Panc1 (cell line): ENCODE measurements at regions not wholly inside any gene's neighbourhood (a gene's known extent, or its start where the extent isn't known, plus 50 kb on each side); places are given as distances from the start of the nearest gene placed in this dataset.

Experiments used
- ATAC-seq: fragments of 200-7000 bp; cut with Tn5 transposase; 2 replicates; pipeline ENCODE4 v1.9.1; 2020; ENCODE audit warnings: mild to moderate bottlenecking, moderate library complexity
- BruUV-seq: library from RNA; stranded (reverse); fragments of 400-500 nt; replicated peaks from 2 replicates; lab custom pipeline; 2021; lab: Mats Ljungman, UMichigan
- CTCF ChIA-PET: fragments of 300-600 bp; sonication (Branson Sonifier 250); formaldehyde crosslinking; loops from one replicate; lab custom pipeline; 2022; ENCODE audit warnings: antibody characterized with exemption; lab: Charles Lee
- POLR2A ChIA-PET: fragments of 300-600 bp; sonication (Branson Sonifier 250); formaldehyde crosslinking; loops from one replicate; lab custom pipeline; 2022; ENCODE audit warnings: antibody characterized with exemption; lab: Charles Lee
- DNase-seq: peaks from one replicate; pipeline ENCODE4 v3.0.0-alpha.2; 2010; ENCODE audit warnings: low read depth, low spot score
- H3K27ac ChIP-seq: 2 replicates; pipeline ENCODE4 v1.5.1; 2011; ENCODE audit warnings: mild to moderate bottlenecking, low read length, inconsistent platforms
- H3K27me3 ChIP-seq: fragments of 200-500 bp; sonication (Bioruptor generic); 2 replicates; pipeline ENCODE4 v1.6.0; 2014; ENCODE audit warnings: low read length, inconsistent platforms; ENCODE audit not compliant: control insufficient read depth, insufficient read depth
- H3K36me3 ChIP-seq: fragments of 200-500 bp; sonication (Bioruptor generic); 2 replicates; pipeline ENCODE4 v1.5.1; 2014; ENCODE audit warnings: inconsistent platforms, mild to moderate bottlenecking, low read length, moderate library complexity; ENCODE audit not compliant: control insufficient read depth, insufficient read depth
- H3K4me1 ChIP-seq: 2 replicates; pipeline ENCODE4 v1.5.1; 2011; ENCODE audit warnings: inconsistent platforms, mild to moderate bottlenecking, low read length, moderate library complexity; ENCODE audit not compliant: control insufficient read depth, insufficient read depth
- H3K4me3 ChIP-seq, 2 experiments: 2 replicates each; pipeline ENCODE4 v1.5.1; 2011 to 2012; ENCODE audit warnings: low read depth in 2 of 2, low read length in 2 of 2, mild to moderate bottlenecking in 2 of 2, inconsistent platforms in 1 of 2, moderate library complexity in 1 of 2
- H3K9me3 ChIP-seq: fragments of 200-500 bp; sonication (Bioruptor generic); 2 replicates; pipeline ENCODE4 v1.5.1; 2014; ENCODE audit warnings: low read depth, mild to moderate bottlenecking, inconsistent platforms, low read length, moderate library complexity; ENCODE audit not compliant: control insufficient read depth, insufficient read depth
- POLR2AphosphoS5 ChIP-seq: IDR thresholded peaks from 2 replicates; pipeline ENCODE4 v1.6.1; 2012; ENCODE audit warnings: mild to moderate bottlenecking, low read depth, low read length, moderate library complexity
- REST ChIP-seq, 2 experiments: IDR thresholded peaks; 2 replicates each; pipeline ENCODE4 v1.6.1; 2011 to 2012; ENCODE audit warnings: low read depth in 2 of 2, control low read depth in 1 of 2, low read length in 1 of 2, mild to moderate bottlenecking in 1 of 2, moderate library complexity in 1 of 2; ENCODE audit not compliant: insufficient read depth in 1 of 2
- SIN3A ChIP-seq: IDR thresholded peaks from 2 replicates; pipeline ENCODE4 v1.6.1; 2012; ENCODE audit warnings: low read depth, mild to moderate bottlenecking, low read length, moderate library complexity, borderline replicate concordance; ENCODE audit not compliant: insufficient read depth
- TCF7L2 ChIP-seq: IDR thresholded peaks from 2 replicates; pipeline ENCODE4 v1.6.1; 2011; ENCODE audit warnings: mild to moderate bottlenecking, low read depth, low read length, inconsistent platforms
- in situ Hi-C: cut with HindIII; loops from 2 replicates; pipeline ENCODE4 v1.10.0; 2016; ENCODE audit warnings: low sequenced_read_pairs, low pct_unique_long_range_greater_than_20kb
- intact Hi-C: fragments of 100-400 bp; cut with micrococcal nuclease; formaldehyde crosslinking; loops from one replicate; pipeline ENCODE4 v1.10.0; 2022; ENCODE audit not compliant: unreplicated experiment
- TF ChIP-seq, protein P1 (sequence below): fragments of 450-650 bp; IDR thresholded peaks from 2 replicates; pipeline ENCODE4 v1.5.1; 2017; ENCODE audit warnings: mild to moderate bottlenecking

- POLR2A ChIA-PET, result no interaction called here
- no peak overlapping the region for H3K27ac ChIP-seq
- CTCF ChIA-PET, result no interaction called here
- H3K4me3 ChIP-seq, result no peak overlapping the region
- no peaks in the 10 kb centered on the region for H3K4me1 ChIP-seq
- no peaks in the 10 kb centered on the region for H3K9me3 ChIP-seq
- ATAC-seq (no peak), DNase-seq (no peak)
- TF ChIP-seq SIN3A (no peak), POLR2AphosphoS5 (no peak), TCF7L2 (no peak), REST (IDR thresholded peaks at IDR 0.05; ENCODE audit: insufficient read depth in 1 of 2, low read depth in 2 of 2, low read length in 1 of 2) (no peak)
- TF ChIP-seq, protein P1, sequence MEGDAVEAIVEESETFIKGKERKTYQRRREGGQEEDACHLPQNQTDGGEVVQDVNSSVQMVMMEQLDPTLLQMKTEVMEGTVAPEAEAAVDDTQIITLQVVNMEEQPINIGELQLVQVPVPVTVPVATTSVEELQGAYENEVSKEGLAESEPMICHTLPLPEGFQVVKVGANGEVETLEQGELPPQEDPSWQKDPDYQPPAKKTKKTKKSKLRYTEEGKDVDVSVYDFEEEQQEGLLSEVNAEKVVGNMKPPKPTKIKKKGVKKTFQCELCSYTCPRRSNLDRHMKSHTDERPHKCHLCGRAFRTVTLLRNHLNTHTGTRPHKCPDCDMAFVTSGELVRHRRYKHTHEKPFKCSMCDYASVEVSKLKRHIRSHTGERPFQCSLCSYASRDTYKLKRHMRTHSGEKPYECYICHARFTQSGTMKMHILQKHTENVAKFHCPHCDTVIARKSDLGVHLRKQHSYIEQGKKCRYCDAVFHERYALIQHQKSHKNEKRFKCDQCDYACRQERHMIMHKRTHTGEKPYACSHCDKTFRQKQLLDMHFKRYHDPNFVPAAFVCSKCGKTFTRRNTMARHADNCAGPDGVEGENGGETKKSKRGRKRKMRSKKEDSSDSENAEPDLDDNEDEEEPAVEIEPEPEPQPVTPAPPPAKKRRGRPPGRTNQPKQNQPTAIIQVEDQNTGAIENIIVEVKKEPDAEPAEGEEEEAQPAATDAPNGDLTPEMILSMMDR, result no peak
- no TSS peak for BruUV-seq
- intact Hi-C loops, result no loop called here
- in situ Hi-C loops, result no loop called here
- H3K36me3 ChIP-seq, result no peaks in the 10 kb centered on the region
- no peaks in the 10 kb centered on the region for H3K27me3 ChIP-seq
Observed at GRCh38 chrX:1909419-1910206, 294.8 kb downstream of the ASMT start.

DNA sequence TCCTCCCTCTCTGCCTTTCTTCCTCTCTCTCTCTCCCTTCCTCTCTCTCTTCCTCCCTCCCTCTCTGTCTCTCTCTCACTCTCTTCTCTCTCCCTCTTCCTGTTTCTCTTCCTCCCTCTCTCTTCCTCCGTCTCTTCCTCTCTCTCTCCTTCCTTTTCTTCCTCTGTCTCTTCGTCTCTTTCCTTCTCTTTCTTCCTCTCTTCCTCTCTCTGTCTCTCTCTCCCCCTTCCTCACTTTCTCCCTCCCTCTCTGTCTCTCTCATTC is 295.3 kb downstream of the ASMT start:
- H3K4me1 ChIP-seq, result no peaks in the 10 kb centered on the region
- ChIA-PET CTCF (no interaction called here), POLR2A (no interaction called here)
- no peaks in the 10 kb centered on the region for H3K27me3 ChIP-seq
- no peak overlapping the region for H3K4me3 ChIP-seq
- TF ChIP-seq, protein P1, result no peak
- TF ChIP-seq POLR2AphosphoS5 (no peak), SIN3A (no peak), REST (IDR thresholded peaks at IDR 0.05; ENCODE audit: insufficient read depth in 1 of 2, low read depth in 2 of 2, low read length in 1 of 2) (no peak), TCF7L2 (no peak)
- BruUV-seq, result no TSS peak
- ATAC-seq (no peak), DNase-seq (no peak)
- intact Hi-C loops (no loop called here), in situ Hi-C loops (no loop called here)
- H3K36me3 ChIP-seq, result no peaks in the 10 kb centered on the region
- no peaks in the 10 kb centered on the region for H3K9me3 ChIP-seq
- no peak overlapping the region for H3K27ac ChIP-seq
